D341Med (cell line): ENCODE measurements at regions not wholly inside any gene's neighbourhood (a gene's known extent, or its start where the extent isn't known, plus 50 kb on each side); places are given as distances from the start of the nearest gene placed in this dataset.
"Not testable (repeated sequence)": the region's sequence is repeated elsewhere in the genome, so short reads cannot be mapped to it uniquely, and the experiment has no call there.

Source experiments
- DNase-seq: peaks from one replicate; pipeline ENCODE4 v3.0.0; 2012; ENCODE audit warnings: low spot score

DNA sequence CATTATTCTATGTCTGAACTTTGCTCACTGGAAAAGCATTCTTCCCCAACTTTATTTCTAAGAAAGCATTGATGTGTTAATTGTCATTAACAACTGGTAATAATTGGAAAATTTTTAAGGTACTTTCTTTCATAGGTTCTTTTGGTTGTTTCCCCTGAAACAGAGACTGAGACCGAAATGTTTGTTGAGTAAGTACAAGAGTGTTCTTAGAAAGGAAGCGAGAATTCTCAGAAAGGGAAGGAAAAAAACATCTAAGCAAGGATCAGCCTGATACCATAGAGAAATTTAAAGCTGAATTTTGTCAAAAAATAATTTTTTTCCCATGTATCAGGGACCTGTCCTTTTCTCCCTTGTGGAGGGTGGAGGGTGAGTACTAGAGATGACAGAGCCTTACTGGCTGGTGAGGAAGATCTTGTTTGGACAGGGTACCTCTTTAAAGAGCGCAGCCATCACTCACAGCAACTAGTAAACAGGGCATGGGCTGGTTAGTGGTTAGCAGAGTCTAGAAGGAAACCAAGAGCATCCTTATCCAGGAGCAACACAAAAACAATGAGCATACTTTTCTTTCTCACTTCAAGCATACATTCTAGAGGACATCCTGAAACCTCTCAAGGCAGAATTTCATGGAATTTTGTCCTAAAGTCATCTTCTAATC lies 898.5 kb downstream of the DNAH5 start:
- no peak for DNase-seq

DNA sequence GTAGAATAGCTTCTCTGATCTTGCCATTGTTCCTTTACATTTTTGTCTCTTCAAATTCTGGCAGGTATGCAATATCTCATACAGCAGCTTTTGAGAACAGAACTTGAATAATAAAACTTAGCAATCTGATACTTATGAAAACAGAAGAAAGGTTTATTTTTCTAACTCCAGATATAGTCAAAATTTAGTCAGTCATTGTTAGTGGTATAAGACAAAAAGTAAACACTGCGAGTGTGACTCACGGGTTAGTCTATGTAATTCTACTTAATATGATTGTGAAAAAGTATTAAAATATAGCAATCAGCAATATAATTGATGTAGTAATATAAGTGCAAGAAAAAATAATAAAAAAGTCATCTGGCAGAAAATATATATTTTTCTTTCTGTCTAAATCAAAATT lies 910.4 kb downstream of the DNAH5 start:
- no peak for DNase-seq

DNA sequence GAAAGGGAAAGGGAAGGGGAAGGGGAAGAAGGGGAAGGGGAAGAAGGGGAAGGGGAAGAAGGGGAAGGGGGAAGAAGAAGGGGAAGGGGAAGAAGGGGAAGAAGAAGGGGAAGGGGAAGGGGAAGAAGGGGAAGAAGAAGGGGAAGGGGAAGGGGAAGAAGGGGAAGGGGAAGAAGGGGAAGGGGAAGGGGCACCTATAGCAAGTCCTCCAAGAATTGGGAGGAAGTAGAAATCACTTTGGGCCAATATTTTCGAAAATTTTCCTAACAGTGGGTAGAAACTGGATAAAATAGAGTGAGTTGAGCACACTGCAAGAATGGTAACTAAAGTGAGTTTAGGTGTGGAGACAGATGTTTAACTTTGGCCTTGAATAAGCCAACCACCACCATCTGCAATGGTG lies 915.3 kb downstream of the DNAH5 start:
- DNase-seq: no peak

DNA sequence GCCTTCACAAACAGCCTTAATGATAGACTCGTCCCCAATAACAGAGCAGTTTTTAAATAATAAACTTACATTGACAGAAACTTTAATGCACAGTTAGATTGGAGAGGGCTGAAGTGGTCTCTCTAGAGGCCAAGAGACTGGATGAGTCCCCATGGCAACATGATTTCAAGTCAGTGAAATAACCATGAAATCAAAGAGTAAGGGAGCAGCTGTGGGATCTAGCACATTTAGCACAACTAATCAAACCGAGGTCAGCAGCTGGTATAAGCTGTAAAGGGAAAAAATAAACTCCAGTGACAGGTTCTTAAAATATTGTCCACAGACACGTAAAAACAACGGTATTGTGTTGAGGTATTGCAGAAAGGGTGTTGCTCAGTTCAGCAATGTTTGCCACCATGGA lies 916.6 kb downstream of the DNAH5 start:
- no peak for DNase-seq

DNA sequence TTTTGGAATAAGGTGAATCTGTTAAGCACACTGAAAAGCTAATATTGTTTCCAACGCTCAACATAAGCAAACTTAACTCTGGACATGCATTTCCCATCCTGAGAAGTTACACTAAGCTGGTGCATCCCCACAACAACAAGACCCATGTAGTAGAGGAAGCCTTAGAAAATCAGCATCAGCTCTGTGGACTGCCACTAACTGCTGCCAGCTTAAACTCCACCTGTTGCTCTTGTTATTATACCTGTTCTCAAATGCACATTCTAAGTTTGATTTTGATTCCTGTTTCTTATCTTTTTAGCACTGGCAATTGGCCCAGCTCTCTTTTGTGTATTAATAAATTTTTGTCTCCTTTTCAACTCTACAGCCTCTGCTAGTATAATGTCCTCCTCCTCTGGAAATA lies 924.8 kb downstream of the DNAH5 start:
- DNase-seq: no peak

DNA sequence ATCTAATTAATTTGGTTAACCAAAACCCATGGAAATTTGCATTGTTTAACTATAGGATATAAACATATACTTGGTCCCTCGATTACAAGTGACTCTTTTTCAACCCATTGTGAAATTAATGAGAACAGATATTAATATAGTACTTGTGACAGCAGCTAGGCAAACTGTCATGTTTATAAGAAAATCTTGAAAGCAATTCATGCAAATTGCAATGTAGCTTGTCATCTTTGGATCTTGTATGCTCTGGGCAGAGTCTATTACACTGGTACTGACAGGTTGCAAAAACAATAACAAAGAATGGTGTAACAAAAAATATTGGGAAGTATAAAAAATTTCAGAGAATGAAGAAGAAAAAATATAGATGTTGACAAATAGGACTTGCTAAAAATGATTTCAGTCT lies 941.0 kb downstream of the DNAH5 start:
- DNase-seq: no peak

DNA sequence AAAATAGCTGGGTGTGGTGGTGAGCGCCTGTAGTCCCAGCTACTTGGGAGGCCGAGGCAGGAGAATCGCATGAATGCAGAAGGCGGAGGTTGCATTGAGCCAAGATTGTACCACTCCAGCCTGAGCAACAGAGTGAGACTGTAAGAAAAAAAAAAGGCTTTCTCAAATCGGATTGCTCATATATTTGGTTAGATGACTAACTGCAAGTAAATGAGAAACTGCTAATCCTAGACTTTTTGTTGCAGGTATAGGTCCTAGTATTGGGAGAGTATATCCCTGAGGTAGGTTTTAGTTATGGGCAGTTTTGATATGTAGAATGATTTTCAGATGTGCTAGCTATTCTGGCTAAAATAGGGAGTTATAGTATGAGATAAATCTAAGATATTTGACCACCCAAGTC lies 944.8 kb downstream of the DNAH5 start:
- no peak for DNase-seq

DNA sequence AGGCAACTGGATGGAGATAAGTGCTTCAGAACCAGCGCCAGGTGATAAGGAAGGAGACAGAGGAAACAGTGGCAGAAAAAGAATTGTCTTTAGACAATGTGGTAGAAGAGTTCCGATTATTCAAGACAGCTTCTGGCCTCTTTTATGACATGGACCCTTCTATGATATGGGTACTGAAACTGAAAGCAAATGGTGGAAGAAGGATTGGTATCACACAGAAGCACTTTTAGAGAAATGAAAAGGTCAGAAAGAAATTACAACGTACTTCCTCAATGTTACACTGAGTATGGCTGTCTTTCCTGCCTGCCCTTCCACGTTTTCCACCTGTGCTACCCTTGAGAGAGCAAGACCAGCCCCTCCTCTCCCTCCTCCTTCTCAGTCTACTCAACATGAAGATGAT lies 959.3 kb downstream of the DNAH5 start:
- no peak for DNase-seq

DNA sequence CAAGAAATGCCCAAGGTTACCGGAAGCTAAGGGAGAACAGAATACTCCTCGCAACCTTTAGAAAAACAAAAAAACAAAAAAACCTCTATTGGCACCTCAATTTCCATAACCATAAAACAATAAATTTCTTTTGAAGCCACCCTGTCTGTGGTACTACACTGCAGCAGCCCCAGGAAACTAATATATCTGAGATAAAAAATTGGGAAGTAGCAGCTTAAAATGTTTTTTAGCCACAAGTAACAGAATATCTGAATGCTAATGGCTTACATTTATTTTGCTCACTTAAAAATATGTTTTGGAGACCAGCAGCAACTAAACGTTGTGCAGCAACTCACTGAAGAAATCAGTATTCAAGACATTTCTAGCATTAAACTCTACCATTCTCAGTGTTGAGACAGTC lies 969.6 kb downstream of the DNAH5 start:
- no peak for DNase-seq

DNA sequence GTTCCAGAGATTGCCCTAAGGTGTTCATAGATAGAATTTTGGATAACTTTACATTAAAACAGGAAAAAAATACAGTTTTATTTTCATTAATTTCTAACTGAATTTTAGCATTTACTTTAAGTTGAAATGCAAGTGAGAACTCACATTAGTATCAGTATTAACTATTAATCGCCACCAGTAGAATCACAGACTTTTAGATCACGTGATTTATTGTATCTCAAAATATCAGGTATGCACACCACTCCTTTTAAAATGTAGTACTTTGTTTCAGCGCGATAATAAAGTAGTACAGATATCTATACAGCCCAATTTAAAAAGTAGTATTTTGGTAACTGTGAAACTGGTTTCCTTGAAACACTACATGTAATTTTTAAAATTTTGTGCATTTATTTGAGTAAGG lies 978.7 kb downstream of the DNAH5 start:
- DNase-seq: no peak

DNA sequence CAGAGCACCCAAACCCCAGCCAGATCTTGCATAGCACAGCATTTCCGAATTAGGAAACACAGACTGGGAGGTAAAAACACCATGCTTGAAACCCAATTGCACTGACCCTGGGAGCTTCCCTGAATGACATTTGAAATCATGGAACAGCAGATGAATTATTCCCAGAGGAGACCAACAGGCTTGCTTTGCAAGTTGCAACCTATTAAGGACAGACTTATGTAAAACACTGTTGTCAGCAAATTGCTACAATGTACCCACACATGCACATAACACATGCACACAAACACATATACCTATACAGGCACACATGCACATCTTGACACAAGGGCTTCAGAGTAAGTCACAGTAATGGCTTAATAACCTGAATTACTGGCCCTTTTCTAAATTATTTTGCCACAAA lies 984.8 kb downstream of the DNAH5 start:
- no peak for DNase-seq

DNA sequence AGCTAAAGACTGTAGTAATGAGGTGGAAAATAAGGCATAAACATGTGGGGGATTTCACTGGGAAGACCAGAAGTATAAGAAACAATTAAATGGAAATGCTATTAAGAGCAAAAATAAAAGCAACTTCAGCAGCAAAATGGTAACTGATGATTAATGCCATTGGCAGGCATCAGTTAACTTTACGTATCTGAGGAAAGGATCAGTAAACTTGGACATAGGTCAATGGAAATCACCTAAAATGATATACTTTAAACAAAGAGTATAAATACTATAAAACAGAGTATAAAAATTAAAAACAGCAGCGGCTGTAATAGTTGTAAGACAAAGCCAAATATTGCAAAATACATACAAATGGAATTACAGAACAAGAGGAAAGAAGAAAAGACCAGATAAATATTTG lies 992.1 kb downstream of the DNAH5 start:
- no peak for DNase-seq

DNA sequence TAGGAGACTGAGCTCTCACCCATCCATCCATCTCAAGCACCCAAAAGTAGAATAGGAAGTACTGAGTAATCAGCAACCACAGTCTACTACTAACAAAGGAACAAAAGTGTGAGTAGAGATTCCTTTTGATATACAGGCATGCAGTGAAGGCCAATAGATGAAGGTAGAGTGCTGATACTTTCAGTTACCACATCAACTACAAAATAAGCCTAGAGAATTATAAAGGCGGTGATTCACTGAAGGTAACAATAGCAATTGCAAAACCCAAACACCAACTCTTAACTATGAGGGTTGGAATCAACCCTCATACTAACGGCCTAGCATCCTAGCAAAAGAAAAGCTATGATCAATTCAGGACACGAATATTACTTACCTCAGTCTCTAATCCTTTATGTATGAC lies 992.6 kb downstream of the DNAH5 start:
- no peak for DNase-seq

DNA sequence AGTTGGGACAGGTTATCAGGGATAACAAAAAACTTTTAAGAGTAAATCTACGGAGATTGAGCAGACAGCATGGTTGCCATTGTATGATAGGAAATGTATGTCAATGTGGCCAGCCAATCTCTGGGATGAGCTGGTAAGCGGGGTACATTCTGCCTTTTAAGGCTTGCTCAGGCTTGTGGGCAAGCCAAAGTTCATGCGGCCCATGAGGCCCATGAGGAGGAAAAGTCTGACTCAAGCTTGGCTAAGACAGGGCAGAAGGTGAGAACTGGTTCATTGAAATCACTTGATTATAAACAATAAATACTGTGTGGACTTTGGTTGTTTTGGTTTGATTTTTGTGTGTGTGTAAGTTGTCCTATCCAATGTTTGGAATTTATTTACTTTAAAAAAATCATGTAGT lies 997.1 kb downstream of the DNAH5 start:
- DNase-seq: no peak

DNA sequence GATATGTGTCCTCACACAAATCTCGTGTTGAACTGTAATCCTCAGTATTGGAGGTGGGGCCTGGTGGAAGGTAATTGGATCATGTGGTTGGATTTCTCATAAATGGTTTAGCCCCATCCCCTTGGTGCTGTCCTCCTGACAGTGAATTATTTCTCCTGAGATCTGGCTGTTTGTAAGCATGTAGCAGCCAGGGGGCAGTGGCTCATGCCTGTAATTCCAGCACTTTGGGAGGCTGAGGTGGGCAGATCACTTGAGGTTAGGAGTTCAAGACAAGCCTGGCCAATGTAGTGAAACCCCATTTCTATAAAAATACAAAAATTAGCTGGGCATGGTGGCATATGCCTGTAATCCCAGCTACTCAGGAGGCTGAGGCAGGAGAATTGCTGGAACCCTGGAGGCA lies 999.0 kb downstream of the DNAH5 start:
- DNase-seq: not testable (repeated sequence)

DNA sequence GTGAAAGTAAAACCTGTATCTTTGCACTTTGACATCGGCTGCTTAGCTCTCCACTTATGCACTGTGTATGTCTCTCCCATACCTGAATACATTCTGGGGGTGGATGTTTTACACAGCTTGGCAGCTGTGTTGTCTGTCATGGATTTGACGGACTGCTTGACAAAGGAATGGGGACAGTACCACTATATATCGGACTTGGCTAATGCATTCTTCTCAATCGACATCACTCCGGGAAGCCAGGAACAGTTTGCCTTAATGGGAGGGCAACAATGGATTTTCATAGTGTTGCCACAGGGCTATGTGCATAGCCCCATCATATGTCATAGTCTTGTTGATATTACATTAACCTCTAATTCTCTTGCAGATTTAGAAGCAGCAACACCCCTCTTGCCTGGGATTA lies 1008.3 kb downstream of the DNAH5 start:
- no peak for DNase-seq

DNA sequence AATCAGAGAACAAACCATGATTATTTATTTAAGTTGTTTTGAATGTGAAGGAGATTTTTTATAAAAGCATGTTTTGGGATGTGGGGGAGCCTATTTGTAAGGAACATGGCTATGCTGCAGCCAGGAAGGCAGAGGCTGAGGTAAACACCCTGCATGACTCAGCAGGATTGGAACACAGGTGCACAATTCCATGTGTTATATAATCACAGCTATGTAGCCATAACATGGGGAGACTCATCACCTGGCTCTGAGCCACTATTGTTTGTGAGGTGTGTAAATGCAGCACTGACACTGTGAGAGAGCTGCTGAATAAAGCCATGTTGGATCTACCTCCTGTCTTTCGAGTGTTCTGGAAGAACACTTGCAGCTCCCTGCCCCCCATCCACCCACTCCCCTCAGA lies 1009.8 kb downstream of the DNAH5 start:
- DNase-seq: no peak

DNA sequence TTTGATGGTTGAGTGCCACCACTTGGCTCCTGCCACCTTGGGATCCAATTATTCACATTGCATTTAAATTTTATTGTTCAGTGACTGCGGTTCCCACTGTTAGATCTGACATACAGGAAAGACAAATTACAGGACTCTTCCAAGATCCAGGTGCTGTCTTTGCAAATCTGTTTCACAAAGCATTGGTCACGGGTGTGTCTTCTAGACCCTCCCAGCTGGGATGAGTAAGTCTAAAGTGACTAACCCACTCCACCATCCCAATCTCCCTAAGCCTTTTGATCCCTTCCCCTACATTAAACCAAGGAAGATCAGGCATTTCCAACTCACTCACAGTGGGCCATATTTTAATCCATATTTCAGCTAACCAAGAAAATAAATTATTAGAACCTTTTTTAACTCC lies 1016.3 kb upstream of the CTNND2 start:
- DNase-seq: no peak

DNA sequence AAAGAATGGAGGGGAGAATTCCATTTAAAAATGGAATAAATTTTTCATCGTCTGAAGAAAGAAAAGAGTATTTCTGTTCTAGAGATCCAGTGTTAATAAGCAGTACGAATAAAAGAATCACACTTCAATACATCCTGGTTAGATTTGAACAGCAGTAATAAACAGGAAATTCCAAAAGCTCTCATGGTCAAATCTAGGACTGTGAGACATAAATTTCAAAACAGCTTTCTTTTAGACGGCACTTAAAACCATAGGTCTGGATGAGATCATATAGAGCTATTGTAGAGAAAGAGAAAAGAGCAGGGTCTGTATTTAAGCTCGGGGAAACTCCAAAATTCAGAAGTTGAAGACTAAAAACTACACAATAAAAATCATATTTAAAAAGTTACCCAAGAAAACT lies 1006.9 kb upstream of the CTNND2 start:
- no peak for DNase-seq

DNA sequence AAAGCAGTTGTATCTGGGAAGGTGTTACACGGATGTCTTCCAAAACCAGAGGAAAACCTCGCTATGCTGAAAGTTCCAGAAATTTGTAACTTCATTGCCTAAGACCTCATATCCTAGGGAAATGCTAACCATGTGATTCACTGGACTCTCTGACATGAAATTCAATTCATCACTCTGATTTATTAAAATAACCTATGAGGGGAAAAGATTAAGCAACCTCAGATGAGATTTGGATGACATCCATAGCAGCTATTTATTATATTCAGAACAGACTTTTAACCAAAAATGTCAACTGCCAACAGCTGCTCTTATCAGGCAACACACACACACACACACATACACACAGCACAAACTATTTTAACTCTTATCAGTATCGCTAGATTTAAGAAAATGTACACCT lies 1006.4 kb upstream of the CTNND2 start:
- no peak for DNase-seq

DNA sequence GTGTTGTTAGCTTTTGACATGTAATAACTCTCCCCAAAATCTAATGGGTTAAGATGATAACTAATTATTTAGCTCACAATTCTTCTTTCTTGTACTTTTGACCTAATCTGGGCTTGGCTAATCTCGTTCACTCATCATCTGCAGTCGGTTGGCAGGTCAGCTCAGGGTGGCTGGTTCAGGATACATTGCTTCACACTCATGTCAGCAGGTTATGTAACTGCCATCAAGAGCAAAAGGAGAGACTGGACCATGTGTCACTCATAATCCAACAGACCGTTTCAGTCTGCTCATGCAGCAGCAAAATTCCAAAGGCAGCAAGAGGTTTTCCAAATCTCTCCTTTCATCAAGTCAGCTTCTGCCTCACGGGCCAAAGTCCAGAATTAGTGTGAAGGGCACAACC lies 998.4 kb upstream of the CTNND2 start:
- DNase-seq: no peak

DNA sequence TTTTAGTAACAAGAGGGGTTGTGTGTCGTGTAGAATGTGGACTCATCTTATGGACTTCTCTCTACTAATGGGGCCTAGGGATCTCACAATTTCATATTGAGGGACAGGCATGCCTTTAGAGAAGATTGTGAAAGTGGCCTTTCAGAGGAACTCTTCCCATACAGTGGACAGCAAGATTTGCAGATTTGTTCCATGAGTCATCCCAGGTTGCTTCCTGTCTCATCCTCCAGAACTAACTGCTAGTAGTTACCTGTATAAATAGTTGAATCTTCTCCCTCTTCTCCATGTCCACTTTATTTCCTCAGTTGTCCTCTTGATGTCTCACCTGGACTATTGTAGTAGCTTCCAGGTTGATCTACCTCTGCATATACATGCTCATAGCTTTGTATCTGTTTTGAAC lies 997.5 kb upstream of the CTNND2 start:
- DNase-seq: no peak

DNA sequence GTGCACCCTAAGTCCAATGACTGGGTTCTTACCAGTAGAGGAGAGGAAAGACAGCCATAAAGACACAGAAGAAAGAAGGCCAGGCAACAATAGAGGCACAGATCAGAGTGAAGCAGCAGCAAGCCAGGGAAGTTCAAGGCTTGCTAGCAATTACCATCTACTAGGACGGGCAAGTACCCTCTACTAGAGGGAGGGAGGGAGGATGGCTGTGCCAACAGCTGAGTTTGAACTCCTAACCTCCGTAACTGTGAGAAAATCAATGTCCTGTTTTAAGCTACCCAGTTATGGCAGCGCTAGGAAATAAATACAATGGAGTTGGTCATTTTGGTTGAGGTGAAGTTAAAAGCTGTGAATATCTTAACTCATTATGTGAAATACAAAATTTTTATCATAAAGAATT lies 991.8 kb upstream of the CTNND2 start:
- no peak for DNase-seq

DNA sequence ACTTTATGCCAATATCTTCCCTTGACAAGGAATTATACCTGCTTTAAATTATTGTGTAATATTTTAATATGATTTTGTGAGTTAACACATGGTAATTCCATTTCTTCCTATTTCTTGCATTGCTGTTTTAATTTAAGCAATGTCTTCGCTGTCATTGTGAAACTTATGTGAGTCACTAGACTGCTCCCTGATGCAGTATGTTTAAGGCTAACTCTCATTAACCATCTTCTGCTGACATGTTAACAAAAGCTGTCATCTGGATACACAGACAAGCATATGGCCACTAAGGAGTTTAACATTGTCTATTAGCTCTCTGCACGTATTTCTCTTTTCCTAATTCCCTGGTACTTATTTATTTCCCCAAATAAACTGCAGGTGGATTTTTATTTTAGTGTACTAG lies 980.8 kb upstream of the CTNND2 start:
- DNase-seq: no peak

DNA sequence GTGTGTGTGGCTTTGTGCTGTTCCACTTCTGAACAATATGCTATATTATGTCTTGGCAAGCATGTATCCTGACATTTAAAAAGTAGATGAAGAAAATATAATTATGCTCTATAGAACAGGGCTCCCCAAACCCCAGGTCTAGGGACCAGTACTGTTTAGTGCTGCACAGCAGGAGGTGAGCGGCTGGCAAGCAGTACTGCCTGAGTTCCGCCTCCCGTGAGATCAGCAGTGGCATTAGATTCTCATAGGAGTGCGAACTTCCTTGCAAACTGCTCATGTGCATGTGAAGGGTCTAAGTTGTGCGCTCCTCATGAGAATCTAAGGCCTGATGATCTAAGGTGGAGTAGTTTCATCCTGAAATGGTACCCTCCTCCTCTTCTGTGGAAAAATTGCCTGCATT lies 979.1 kb upstream of the CTNND2 start:
- no peak for DNase-seq
